Suprapubic skin (tissue), 3 donors: ENCODE measurements at regions not wholly inside any gene's neighbourhood (a gene's known extent, or its start where the extent isn't known, plus 50 kb on each side); places are given as distances from the start of the nearest gene placed in this dataset.

Source experiments
- EP300 ChIP-seq: sonication (generic); formaldehyde crosslinking; IDR thresholded peaks from one replicate; pipeline ENCODE4 v1.6.1; 2017; ENCODE audit warnings: antibody characterized with exemption
- POLR2A ChIP-seq, 2 donors: fragments of 450-650 bp; IDR thresholded peaks; one replicate each; pipeline ENCODE4 v1.6.1; 2017; ENCODE audit warnings: antibody characterized with exemption in 2 of 2, mild to moderate bottlenecking in 2 of 2, moderate library complexity in 2 of 2
- TF ChIP-seq, protein P1 (sequence below), 2 donors: fragments of 200-600 bp in 1 of 2; fragments of 450-650 bp in 1 of 2; sonication (generic) in 1 of 2; IDR thresholded peaks; one replicate each; pipeline ENCODE4 v1.5.1; 2016 to 2019; ENCODE audit warnings: antibody characterized with exemption in 2 of 2, mild to moderate bottlenecking in 1 of 2, moderate library complexity in 1 of 2

DNA sequence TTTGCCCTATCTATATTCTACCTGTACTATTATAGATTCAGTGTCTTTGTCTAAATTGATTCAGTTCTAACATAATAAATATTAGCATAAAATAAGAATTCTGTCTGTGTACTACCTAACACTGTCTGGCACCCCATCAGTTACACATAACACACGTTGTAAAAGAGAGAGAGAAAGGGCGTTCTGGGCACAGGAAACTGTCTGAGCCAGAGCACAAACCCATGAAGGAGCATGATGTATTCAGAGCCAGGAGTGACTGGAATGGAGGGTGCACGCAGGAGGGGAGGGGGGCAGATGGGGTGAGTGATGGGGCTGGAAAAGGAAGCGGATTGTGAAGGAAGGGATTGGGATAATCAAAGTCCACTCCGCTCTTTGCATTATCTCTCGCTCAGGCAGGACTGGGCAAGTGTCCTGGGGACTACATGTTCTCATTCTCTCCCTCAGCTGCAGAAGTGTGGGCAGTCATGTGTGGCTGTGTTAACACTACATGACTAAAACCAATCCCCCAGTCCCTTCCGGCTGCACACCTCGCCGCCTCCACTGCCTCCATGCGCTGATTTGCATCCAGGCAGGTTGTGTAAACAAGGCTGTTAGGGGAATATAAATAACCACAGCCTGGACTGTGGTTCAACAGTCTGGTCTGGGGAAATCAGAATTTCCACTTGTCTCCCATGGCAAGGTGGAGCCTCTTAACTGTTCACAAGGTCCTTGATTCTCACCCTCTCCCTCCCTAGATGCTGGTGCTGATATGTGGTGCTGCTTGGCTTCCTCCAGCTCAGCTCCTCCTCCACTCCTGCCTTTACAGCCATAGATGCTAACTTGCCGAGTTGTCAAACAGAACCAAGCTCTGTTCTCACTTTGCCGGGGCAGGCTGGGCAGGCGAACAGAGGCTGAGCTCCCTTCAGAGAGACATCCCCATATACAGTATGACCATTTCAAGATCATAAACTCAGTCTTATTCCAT, 367.5 kb upstream of the BRINP1 start:
- no peak for TF ChIP-seq EP300
- TF ChIP-seq, protein P1, sequence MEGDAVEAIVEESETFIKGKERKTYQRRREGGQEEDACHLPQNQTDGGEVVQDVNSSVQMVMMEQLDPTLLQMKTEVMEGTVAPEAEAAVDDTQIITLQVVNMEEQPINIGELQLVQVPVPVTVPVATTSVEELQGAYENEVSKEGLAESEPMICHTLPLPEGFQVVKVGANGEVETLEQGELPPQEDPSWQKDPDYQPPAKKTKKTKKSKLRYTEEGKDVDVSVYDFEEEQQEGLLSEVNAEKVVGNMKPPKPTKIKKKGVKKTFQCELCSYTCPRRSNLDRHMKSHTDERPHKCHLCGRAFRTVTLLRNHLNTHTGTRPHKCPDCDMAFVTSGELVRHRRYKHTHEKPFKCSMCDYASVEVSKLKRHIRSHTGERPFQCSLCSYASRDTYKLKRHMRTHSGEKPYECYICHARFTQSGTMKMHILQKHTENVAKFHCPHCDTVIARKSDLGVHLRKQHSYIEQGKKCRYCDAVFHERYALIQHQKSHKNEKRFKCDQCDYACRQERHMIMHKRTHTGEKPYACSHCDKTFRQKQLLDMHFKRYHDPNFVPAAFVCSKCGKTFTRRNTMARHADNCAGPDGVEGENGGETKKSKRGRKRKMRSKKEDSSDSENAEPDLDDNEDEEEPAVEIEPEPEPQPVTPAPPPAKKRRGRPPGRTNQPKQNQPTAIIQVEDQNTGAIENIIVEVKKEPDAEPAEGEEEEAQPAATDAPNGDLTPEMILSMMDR (IDR thresholded peaks at IDR 0.05) = no peak
- no peak for TF ChIP-seq POLR2A (IDR thresholded peaks at IDR 0.05)
